GM19238 (cell line): ENCODE measurements at regions not wholly inside any gene's neighbourhood (a gene's known extent, or its start where the extent isn't known, plus 50 kb on each side); places are given as distances from the start of the nearest gene placed in this dataset.

ENCODE experiments used
- DNase-seq: peaks from one replicate; pipeline ENCODE4 v3.0.0; 2011; ENCODE audit warnings: low spot score; ENCODE audit not compliant: insufficient read length

GRCh38 chr10:4129866-4130477 lies 345.0 kb upstream of the KLF6 start:
- DNase-seq: no peak

GRCh38 chr10:4127518-4128315 lies 342.7 kb upstream of the KLF6 start:
- DNase-seq: no peak

GRCh38 chr10:4125776-4126175 lies 340.8 kb upstream of the KLF6 start:
- no peak for DNase-seq

GRCh38 chr10:4121502-4122380 lies 336.7 kb upstream of the KLF6 start:
- DNase-seq: no peak

GRCh38 chr10:4120096-4120853 lies 335.3 kb upstream of the KLF6 start:
- DNase-seq: no peak

GRCh38 chr10:4119107-4119506 lies 334.1 kb upstream of the KLF6 start:
- DNase-seq: no peak

- DNase-seq: no peak
Measured at GRCh38 chr10:4117604-4118003, 332.6 kb upstream of the KLF6 start.

- DNase-seq: no peak
Measured at GRCh38 chr10:4111643-4112042, 326.6 kb upstream of the KLF6 start.

- no peak for DNase-seq
Measured at GRCh38 chr10:4109469-4109868, 324.5 kb upstream of the KLF6 start.

- no peak for DNase-seq
Measured at GRCh38 chr10:4108693-4109092, 323.7 kb upstream of the KLF6 start.

GRCh38 chr10:4107285-4107851 lies 322.4 kb upstream of the KLF6 start:
- no peak for DNase-seq

- no peak for DNase-seq
Measured at GRCh38 chr10:4103603-4104002, 318.6 kb upstream of the KLF6 start.

- no peak for DNase-seq
Measured at GRCh38 chr10:4102802-4103344, 317.9 kb upstream of the KLF6 start.

- DNase-seq: no peak
Measured at GRCh38 chr10:4101918-4102654, 317.1 kb upstream of the KLF6 start.

- no peak for DNase-seq
Measured at GRCh38 chr10:4100380-4100779, 315.4 kb upstream of the KLF6 start.

- no peak for DNase-seq
Measured at GRCh38 chr10:4099202-4099601, 314.2 kb upstream of the KLF6 start.

GRCh38 chr10:4095166-4095917 lies 310.3 kb upstream of the KLF6 start:
- no peak for DNase-seq

- DNase-seq: no peak
Measured at GRCh38 chr10:4094751-4095150, 309.7 kb upstream of the KLF6 start.

- DNase-seq: no peak
Measured at GRCh38 chr10:4093438-4093837, 308.4 kb upstream of the KLF6 start.
